HepG2 (cell line): ENCODE measurements at regions not wholly inside any gene's neighbourhood (a gene's known extent, or its start where the extent isn't known, plus 50 kb on each side); places are given as distances from the start of the nearest gene placed in this dataset.

Source experiments
- ATAC-seq: fragments of 200-7000 bp; cut with Tn5 transposase; 3 replicates; pipeline ENCODE4 v1.9.1; 2020; ENCODE audit warnings: mild to moderate bottlenecking, moderate library complexity
- BruUV-seq: library from RNA; stranded (reverse); fragments of 400-500 nt; replicated peaks from 2 replicates; lab custom pipeline; 2021; lab: Mats Ljungman, UMichigan
- CTCF ChIA-PET: fragments of 300-600 bp; formaldehyde crosslinking; extraction: SDS; loops from one replicate; lab custom pipeline; 2021; ENCODE audit warnings: low total read pairs, inconsistent platforms, low intra/inter-chr PET ratio; lab: Yijun Ruan, JAX
- POLR2A ChIA-PET: fragments of 350-600 bp; sonication (Branson Sonifier 250); formaldehyde crosslinking; loops from one replicate; lab custom pipeline; 2020; ENCODE audit warnings: antibody characterized with exemption, inconsistent platforms; lab: Yijun Ruan, JAX
- DNase-seq: peaks from one replicate; pipeline ENCODE4 v3.0.0-alpha.2; 2015; ENCODE audit warnings: low spot score
- FAIRE-seq: peaks from 3 replicates; lab custom pipeline; 2011; peaks lifted over from hg19 to GRCh38; lab: Jason Lieb, UNC
- H2AFZ ChIP-seq: one replicate; pipeline ENCODE4 v1.6.1; 2011; ENCODE audit warnings: low read length, inconsistent platforms
- H3K27ac ChIP-seq: fragments of 300-600 bp; 3 replicates; pipeline ENCODE4 v1.8.0; 2011; ENCODE audit warnings: mixed run types, mild to moderate bottlenecking, mixed read lengths, low read length, inconsistent platforms; ENCODE audit not compliant: insufficient read depth; ENCODE audit errors: extremely low read length
- H3K27me3 ChIP-seq, 2 experiments: fragments of 200-600 bp in 1 of 2; 2 replicates in 1 of 2; 3 replicates in 1 of 2; pipeline versions ENCODE4 v1.6.0 to v1.8.0; 2011; ENCODE audit warnings: low read length in 2 of 2, mild to moderate bottlenecking in 2 of 2, moderate library complexity in 2 of 2, inconsistent platforms in 1 of 2; ENCODE audit not compliant: insufficient read depth in 2 of 2, control insufficient read depth in 1 of 2
- H3K36me3 ChIP-seq, 2 experiments: fragments of 200-600 bp in 1 of 2; replicated peaks in 1 of 2; 2 replicates in 1 of 2; 3 replicates in 1 of 2; pipeline versions ENCODE4 v1.5.1 to v1.8.0; 2011; ENCODE audit warnings: low read length in 2 of 2, inconsistent platforms in 1 of 2; ENCODE audit not compliant: insufficient read depth in 2 of 2, control insufficient read depth in 1 of 2
- H3K4me1 ChIP-seq: 2 replicates; pipeline ENCODE4 v1.5.1; 2012; ENCODE audit warnings: low read length, inconsistent platforms; ENCODE audit not compliant: insufficient read depth
- H3K4me2 ChIP-seq: 2 replicates; pipeline ENCODE4 v1.6.0; 2011; ENCODE audit warnings: low read depth, low read length, inconsistent platforms
- H3K4me3 ChIP-seq, 3 experiments: fragments of 200-600 bp in 1 of 3; sonication (generic), shearing (Covaris generic) in 1 of 3; replicated peaks in 1 of 3; 2 replicates each; pipeline ENCODE4 v1.5.1; 2011 to 2016; ENCODE audit warnings: low read length in 3 of 3, inconsistent platforms in 2 of 3, low read depth in 2 of 3, mild to moderate bottlenecking in 2 of 3, control low read depth in 1 of 3, mixed read lengths in 1 of 3; ENCODE audit not compliant: insufficient read depth in 1 of 3
- H3K79me2 ChIP-seq: one replicate; pipeline ENCODE4 v1.6.1; 2011; ENCODE audit warnings: low read length, inconsistent platforms; ENCODE audit not compliant: insufficient read depth
- H3K9ac ChIP-seq: 2 replicates; pipeline ENCODE4 v1.6.0; 2011; ENCODE audit warnings: mild to moderate bottlenecking, low read depth, low read length, inconsistent platforms; ENCODE audit not compliant: insufficient read depth
- H3K9me3 ChIP-seq: 2 replicates; pipeline ENCODE4 v1.5.1; 2012; ENCODE audit warnings: mild to moderate bottlenecking, low read length
- H4K20me1 ChIP-seq: 2 replicates; pipeline ENCODE4 v1.6.0; 2011; ENCODE audit warnings: inconsistent platforms, mild to moderate bottlenecking, low read length, moderate library complexity; ENCODE audit not compliant: insufficient read depth
- CHCHD3 ChIP-seq: sonication (generic); formaldehyde crosslinking; IDR thresholded peaks from 2 replicates; pipeline ENCODE4 v1.8.0; 2022; ENCODE audit warnings: mild to moderate bottlenecking, missing genetic modification reagents, moderate library complexity
- NFYB ChIP-seq: sonication (generic); formaldehyde crosslinking; IDR thresholded peaks from 2 replicates; pipeline ENCODE4 v1.4.0; 2020; ENCODE audit warnings: missing genetic modification reagents
- ZBTB21 ChIP-seq: sonication (generic); formaldehyde crosslinking; IDR thresholded peaks from 2 replicates; pipeline ENCODE4 v1.4.0; 2020; ENCODE audit warnings: missing genetic modification reagents
- ZNF430 ChIP-seq: sonication (generic); formaldehyde crosslinking; IDR thresholded peaks from 2 replicates; pipeline ENCODE4 v1.9.0; 2021; ENCODE audit warnings: mild to moderate bottlenecking, missing genetic modification reagents
- ZNF616 ChIP-seq: sonication (generic); formaldehyde crosslinking; IDR thresholded peaks from 2 replicates; pipeline ENCODE4 v1.5.0; 2020; ENCODE audit warnings: low read depth, mild to moderate bottlenecking, missing genetic modification reagents
- ZNF83 ChIP-seq: sonication (generic); formaldehyde crosslinking; IDR thresholded peaks from 2 replicates; pipeline ENCODE4 v1.4.0; 2020; ENCODE audit warnings: missing genetic modification reagents, mild to moderate bottlenecking, borderline replicate concordance
- ZNF883 ChIP-seq: sonication (generic); formaldehyde crosslinking; IDR thresholded peaks from 2 replicates; pipeline ENCODE4 v1.5.1; 2020; ENCODE audit warnings: mild to moderate bottlenecking, missing genetic modification reagents; ENCODE audit errors: not compliant biosample characterization
- ZSCAN20 ChIP-seq: sonication (generic); formaldehyde crosslinking; IDR thresholded peaks from 2 replicates; pipeline ENCODE4 v1.4.0; 2020; ENCODE audit warnings: missing genetic modification reagents, mild to moderate bottlenecking, borderline replicate concordance
- WGBS: methylation state at CpG from one replicate; pipeline ENCODE4 v1.1.6; 2017; ENCODE audit warnings: low lambda C conversion rate; 5-methylcytosine and 5-hydroxymethylcytosine counted together
- in situ Hi-C: cut with HindIII; loops from 2 replicates; pipeline ENCODE4 v1.10.0; 2017; ENCODE audit warnings: low pct_unique_long_range_greater_than_20kb; ENCODE audit not compliant: extremely low pct_ligation_motif_present
- intact Hi-C: fragments of 100-400 bp; cut with micrococcal nuclease; formaldehyde crosslinking; loops from one replicate; pipeline ENCODE4 v1.10.0; 2022; ENCODE audit not compliant: unreplicated experiment
- TF ChIP-seq, protein P1 (sequence below): sonication (generic); formaldehyde crosslinking; IDR thresholded peaks from 2 replicates; pipeline ENCODE4 v1.9.0; 2021; ENCODE audit warnings: missing genetic modification reagents, borderline replicate concordance
- TF ChIP-seq, protein P2 (sequence below), 2 experiments: sonication (generic) in 1 of 2; formaldehyde crosslinking in 1 of 2; IDR thresholded peaks; 2 replicates each; pipeline versions ENCODE4 v1.6.1 to v1.9.0; 2014 to 2022; ENCODE audit warnings: antibody characterized with exemption in 1 of 2, borderline replicate concordance in 1 of 2, inconsistent platforms in 1 of 2, low read depth in 1 of 2, missing genetic modification reagents in 1 of 2

DNA sequence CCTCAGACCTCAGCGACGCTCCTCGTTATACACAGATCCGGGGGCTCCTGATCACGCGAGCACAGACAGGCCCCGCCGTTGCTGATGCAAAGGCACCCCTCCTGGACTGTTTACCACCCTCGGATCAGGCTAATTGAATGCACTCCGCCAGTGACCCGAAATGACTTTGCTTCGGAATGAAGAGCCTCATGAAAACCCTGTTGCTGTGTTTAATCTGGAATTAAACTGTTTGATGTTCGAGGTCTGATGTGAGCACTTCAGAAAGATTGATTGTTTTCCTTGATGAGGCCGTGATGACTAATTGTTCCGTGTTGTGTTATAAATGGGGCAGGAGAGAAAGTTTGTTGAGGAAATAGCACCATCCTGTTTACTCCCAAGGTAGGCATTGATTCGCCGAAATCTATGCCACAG, 190.5 kb upstream of the PPP1R26 start:
- H3K27me3 ChIP-seq, result peaks cover 7 to 61% of the 10 kb centered on the region in 2 experiments; a peak in 4 of 5 replicates
- 4% methylated on average over 8 of the region's 17 CpGs for WGBS
- POLR2A ChIA-PET, result no interaction called here
- no peak overlapping the region for H3K27ac ChIP-seq
- H3K4me1 ChIP-seq, result no peaks in the 10 kb centered on the region
- no peak for ATAC-seq
- no peak overlapping the region for H3K4me2 ChIP-seq
- no peak overlapping the region for H3K9ac ChIP-seq
- no peak overlapping the region for H3K4me3 ChIP-seq
- BruUV-seq, result no TSS peak
- DNase-seq, result no peak
- H2AFZ ChIP-seq, result no peak overlapping the region
- in situ Hi-C loops (no loop called here), intact Hi-C loops (no loop called here)
- CTCF ChIA-PET, result no interaction called here
- no peaks in the 10 kb centered on the region for H3K36me3 ChIP-seq
- no peak for FAIRE-seq
- no peaks in the 10 kb centered on the region for H3K9me3 ChIP-seq
- H4K20me1 ChIP-seq, result no peaks in the 10 kb centered on the region
- TF ChIP-seq NFYB (CRISPR knock-in tag) (no peak), ZNF83 (CRISPR knock-in tag) (no peak)
- no peaks in the 10 kb centered on the region for H3K79me2 ChIP-seq

DNA sequence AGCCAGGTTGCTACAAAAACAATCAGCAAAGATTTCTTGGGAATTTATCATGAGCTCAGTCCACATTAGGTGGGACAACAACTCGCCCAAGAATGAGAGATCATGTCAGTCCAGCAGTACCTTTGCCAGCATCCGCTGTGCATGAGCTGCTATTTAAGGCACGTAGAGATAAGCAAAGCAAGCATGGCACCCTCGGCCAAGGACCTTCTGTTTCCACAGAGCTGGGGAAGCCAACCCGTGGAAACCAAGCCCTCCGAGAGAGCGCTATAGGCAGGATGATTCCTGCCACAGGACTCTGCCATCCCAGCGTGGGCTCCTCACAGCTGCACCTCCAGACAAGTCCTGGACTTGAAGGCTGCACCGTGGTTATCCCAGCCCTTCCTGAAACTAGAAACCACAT, 189.5 kb upstream of the PPP1R26 start:
- POLR2A ChIA-PET, result no interaction called here
- no peak for ATAC-seq
- Histone ChIP-seq H2AFZ (no peak overlapping the region), H3K36me3 (no peaks in the 10 kb centered on the region), H3K9me3 (no peaks in the 10 kb centered on the region), H3K4me1 (no peaks in the 10 kb centered on the region), H3K27ac (no peak overlapping the region), H3K4me3 (no peak overlapping the region), H3K9ac (no peak overlapping the region), H3K4me2 (no peak overlapping the region), H4K20me1 (no peaks in the 10 kb centered on the region), H3K27me3 (peaks cover 7 to 67% of the 10 kb centered on the region in 2 experiments; a peak in 4 of 5 replicates), H3K79me2 (no peaks in the 10 kb centered on the region)
- WGBS, result 13% methylated on average over 3 of the region's 9 CpGs
- in situ Hi-C loops, result no loop called here
- CTCF ChIA-PET, result no interaction called here
- intact Hi-C loops, result no loop called here
- no TSS peak for BruUV-seq
- DNase-seq, result no peak
- FAIRE-seq, result no peak
- TF ChIP-seq, protein P1, sequence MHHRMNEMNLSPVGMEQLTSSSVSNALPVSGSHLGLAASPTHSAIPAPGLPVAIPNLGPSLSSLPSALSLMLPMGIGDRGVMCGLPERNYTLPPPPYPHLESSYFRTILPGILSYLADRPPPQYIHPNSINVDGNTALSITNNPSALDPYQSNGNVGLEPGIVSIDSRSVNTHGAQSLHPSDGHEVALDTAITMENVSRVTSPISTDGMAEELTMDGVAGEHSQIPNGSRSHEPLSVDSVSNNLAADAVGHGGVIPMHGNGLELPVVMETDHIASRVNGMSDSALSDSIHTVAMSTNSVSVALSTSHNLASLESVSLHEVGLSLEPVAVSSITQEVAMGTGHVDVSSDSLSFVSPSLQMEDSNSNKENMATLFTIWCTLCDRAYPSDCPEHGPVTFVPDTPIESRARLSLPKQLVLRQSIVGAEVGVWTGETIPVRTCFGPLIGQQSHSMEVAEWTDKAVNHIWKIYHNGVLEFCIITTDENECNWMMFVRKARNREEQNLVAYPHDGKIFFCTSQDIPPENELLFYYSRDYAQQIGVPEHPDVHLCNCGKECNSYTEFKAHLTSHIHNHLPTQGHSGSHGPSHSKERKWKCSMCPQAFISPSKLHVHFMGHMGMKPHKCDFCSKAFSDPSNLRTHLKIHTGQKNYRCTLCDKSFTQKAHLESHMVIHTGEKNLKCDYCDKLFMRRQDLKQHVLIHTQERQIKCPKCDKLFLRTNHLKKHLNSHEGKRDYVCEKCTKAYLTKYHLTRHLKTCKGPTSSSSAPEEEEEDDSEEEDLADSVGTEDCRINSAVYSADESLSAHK (CRISPR knock-in tag), result no peak
- TF ChIP-seq ZNF616 (CRISPR knock-in tag) (no peak), ZNF430 (CRISPR knock-in tag) (no peak), CHCHD3 (CRISPR knock-in tag) (no peak), ZBTB21 (no peak), ZSCAN20 (CRISPR knock-in tag) (no peak), ZNF883 (CRISPR knock-in tag) (no peak)
- TF ChIP-seq, protein P2, sequence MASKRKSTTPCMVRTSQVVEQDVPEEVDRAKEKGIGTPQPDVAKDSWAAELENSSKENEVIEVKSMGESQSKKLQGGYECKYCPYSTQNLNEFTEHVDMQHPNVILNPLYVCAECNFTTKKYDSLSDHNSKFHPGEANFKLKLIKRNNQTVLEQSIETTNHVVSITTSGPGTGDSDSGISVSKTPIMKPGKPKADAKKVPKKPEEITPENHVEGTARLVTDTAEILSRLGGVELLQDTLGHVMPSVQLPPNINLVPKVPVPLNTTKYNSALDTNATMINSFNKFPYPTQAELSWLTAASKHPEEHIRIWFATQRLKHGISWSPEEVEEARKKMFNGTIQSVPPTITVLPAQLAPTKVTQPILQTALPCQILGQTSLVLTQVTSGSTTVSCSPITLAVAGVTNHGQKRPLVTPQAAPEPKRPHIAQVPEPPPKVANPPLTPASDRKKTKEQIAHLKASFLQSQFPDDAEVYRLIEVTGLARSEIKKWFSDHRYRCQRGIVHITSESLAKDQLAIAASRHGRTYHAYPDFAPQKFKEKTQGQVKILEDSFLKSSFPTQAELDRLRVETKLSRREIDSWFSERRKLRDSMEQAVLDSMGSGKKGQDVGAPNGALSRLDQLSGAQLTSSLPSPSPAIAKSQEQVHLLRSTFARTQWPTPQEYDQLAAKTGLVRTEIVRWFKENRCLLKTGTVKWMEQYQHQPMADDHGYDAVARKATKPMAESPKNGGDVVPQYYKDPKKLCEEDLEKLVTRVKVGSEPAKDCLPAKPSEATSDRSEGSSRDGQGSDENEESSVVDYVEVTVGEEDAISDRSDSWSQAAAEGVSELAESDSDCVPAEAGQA (IDR thresholded peaks at IDR 0.05; ENCODE audit: low read depth), result no peak
- TF ChIP-seq, protein P2 (CRISPR knock-in tag; IDR thresholded peaks at IDR 0.05; ENCODE audit: borderline replicate concordance), result no peak
